Vagina (tissue), 2 donors: ENCODE measurements at regions not wholly inside any gene's neighbourhood (a gene's known extent, or its start where the extent isn't known, plus 50 kb on each side); places are given as distances from the start of the nearest gene placed in this dataset.

ENCODE experiments used
- DNase-seq, 2 donors: peaks; one replicate each; pipeline ENCODE4 v3.0.0-alpha.2; 2017; ENCODE audit errors: extremely low spot score in 2 of 2
- H3K27ac ChIP-seq: fragments of 200-600 bp; sonication (generic); one replicate; pipeline ENCODE4 v1.5.1; 2019
- H3K27me3 ChIP-seq: fragments of 200-600 bp; sonication (generic); one replicate; pipeline ENCODE4 v1.5.1; 2019
- H3K36me3 ChIP-seq, 2 donors: fragments of 200-600 bp; sonication (generic); one replicate each; pipeline ENCODE4 v1.5.1; 2017 to 2019
- H3K4me1 ChIP-seq: fragments of 200-600 bp; sonication (generic); one replicate; pipeline ENCODE4 v1.5.1; 2019
- H3K4me3 ChIP-seq, 2 donors: fragments of 200-600 bp; sonication (generic); 1 replicate in 1 of 2; 2 replicates in 1 of 2; pipeline ENCODE4 v1.5.1; 2016 to 2019
- H3K9me3 ChIP-seq: fragments of 200-600 bp; sonication (generic); one replicate; pipeline ENCODE4 v1.5.1; 2019
- CTCF ChIP-seq, 3 experiments: fragments of 450-650 bp in 2 of 3; fragments of 200-600 bp in 1 of 3; sonication (generic) in 1 of 3; IDR thresholded peaks; one replicate each; pipeline ENCODE4 v1.5.1; 2017 to 2019; ENCODE audit warnings: antibody characterized with exemption in 3 of 3, mild to moderate bottlenecking in 2 of 3, moderate library complexity in 2 of 3
- POLR2A ChIP-seq, 2 donors: fragments of 450-650 bp; IDR thresholded peaks; one replicate each; pipeline ENCODE4 v1.6.1; 2017; ENCODE audit warnings: antibody characterized with exemption in 2 of 2, mild to moderate bottlenecking in 2 of 2, moderate library complexity in 2 of 2
- POLR2AphosphoS5 ChIP-seq, 2 donors: sonication (generic); formaldehyde crosslinking; IDR thresholded peaks; one replicate each; pipeline ENCODE4 v1.9.0; 2017; ENCODE audit warnings: antibody characterized with exemption in 2 of 2, mild to moderate bottlenecking in 2 of 2, low read depth in 1 of 2; ENCODE audit not compliant: insufficient read depth in 1 of 2
- intact Hi-C: fragments of 100-400 bp; cut with DNase I; formaldehyde crosslinking; loops from one replicate; pipeline ENCODE4 v1.15.1; 2023

DNA sequence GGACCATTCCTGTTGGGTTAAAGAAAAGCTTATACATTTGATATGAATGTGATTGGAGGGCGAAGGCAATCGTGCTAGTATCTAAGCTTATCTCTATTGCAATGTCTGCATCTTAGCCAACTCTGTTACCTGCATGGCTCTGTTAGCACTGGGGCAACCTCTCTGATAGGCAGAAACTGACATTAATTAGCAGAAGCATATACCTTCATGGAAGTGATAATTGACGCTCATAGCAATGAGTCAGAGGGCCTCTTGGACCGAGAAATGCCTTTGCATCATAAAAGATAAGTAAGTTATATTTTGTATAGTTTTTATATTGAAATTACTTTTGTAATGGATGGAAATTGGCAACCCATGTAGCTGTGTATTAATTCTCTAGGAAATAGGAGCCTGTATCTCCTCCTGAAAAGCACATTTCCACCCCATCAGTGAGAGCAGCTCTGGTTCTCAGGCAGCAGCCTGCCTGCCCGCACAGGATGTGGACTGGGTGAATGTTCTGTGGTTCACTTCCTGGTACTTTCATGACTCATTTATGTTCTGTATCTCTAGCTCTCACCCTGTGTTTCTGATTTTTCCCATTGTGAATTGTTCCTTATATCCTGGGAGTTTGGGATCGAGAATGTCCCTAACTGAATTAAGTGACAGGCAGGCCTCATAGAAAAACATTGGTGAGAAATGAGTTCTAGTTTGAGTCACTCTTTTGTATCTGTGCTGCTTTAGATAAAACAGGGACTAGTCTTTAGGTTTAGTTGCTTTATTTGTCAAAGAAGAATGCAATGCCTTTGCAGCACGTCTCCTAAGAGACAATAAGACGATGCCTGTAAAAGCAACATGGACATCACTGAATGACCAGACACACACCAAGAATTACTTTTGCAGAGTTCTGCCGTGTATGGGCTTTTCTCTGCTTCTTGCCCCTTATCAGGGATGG, 344.9 kb downstream of the DCDC2C start:
- Histone ChIP-seq H3K4me3 (no peak overlapping the region), H3K27me3 (no peaks in the 10 kb centered on the region), H3K36me3 (no peaks in the 10 kb centered on the region), H3K4me1 (no peaks in the 10 kb centered on the region), H3K27ac (no peak overlapping the region), H3K9me3 (no peaks in the 10 kb centered on the region)
- DNase-seq: no peak
- TF ChIP-seq POLR2AphosphoS5 (IDR thresholded peaks at IDR 0.05; ENCODE audit: insufficient read depth in 1 of 2, low read depth in 1 of 2) (no peak), CTCF (IDR thresholded peaks at IDR 0.05) (no peak), POLR2A (IDR thresholded peaks at IDR 0.05) (no peak)
- intact Hi-C loops: no loop called here

- Histone ChIP-seq H3K4me3 (no peak overlapping the region), H3K9me3 (no peaks in the 10 kb centered on the region), H3K36me3 (no peaks in the 10 kb centered on the region), H3K27me3 (no peaks in the 10 kb centered on the region), H3K4me1 (no peaks in the 10 kb centered on the region), H3K27ac (no peak overlapping the region)
- intact Hi-C loops: no loop called here
- TF ChIP-seq CTCF (IDR thresholded peaks at IDR 0.05) (no peak), POLR2A (IDR thresholded peaks at IDR 0.05) (no peak), POLR2AphosphoS5 (IDR thresholded peaks at IDR 0.05; ENCODE audit: insufficient read depth in 1 of 2, low read depth in 1 of 2) (no peak)
- no peak for DNase-seq
These were observed 346.1 kb downstream of the DCDC2C start for GRCh38 chr2:4049463-4049862.

DNA sequence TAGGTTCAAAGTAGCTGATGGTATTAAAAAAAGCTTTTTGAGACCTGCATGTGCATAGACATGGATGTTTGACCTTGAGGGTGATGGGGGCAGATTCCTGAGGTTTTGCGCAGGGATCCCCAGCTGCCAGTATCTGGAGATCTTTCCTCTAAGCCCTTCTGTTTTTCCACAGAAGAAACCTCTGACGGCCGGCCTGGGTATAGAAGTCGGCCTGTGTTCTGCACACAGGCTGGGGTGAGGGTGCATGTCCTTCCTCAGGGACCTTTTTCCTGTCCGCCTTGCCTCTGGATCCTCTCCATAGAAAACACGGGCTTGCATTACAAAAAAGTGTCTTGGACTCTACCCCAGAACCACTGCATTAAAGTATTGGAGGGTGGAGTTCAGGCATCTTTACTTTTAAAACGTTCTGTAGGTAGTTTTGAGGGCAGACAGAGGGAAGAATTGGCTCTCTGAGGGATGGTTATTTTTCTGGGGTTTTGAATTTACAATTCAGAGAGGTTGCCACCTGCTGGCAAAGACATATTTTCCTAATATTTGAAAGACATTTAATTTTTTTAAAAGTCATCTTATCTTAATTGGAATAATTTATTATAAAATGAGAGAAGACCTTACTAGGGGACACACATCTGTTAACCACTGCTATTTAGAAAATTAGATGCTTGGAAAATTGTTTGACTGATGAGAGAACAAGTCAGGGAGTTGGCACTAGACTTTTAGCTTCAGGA, 350.6 kb downstream of the DCDC2C start:
- Histone ChIP-seq H3K27me3 (no peaks in the 10 kb centered on the region), H3K27ac (no peak overlapping the region), H3K4me1 (no peaks in the 10 kb centered on the region), H3K9me3 (no peaks in the 10 kb centered on the region), H3K36me3 (no peaks in the 10 kb centered on the region), H3K4me3 (no peak overlapping the region)
- TF ChIP-seq POLR2A (IDR thresholded peaks at IDR 0.05) (no peak), CTCF (IDR thresholded peaks at IDR 0.05) (no peak)
- DNase-seq: no peak
- intact Hi-C loops: no loop called here

- intact Hi-C loops: no loop called here
These were observed 362.8 kb downstream of the DCDC2C start for GRCh38 chr2:4066217-4066616.

More at GRCh38 chr2:4066217-4066616, 362.8 kb downstream of the DCDC2C start:
- TF ChIP-seq POLR2A (IDR thresholded peaks at IDR 0.05): no peak
- no peak for TF ChIP-seq POLR2AphosphoS5 (IDR thresholded peaks at IDR 0.05; ENCODE audit: insufficient read depth in 1 of 2, low read depth in 1 of 2)
- no peak for TF ChIP-seq CTCF (IDR thresholded peaks at IDR 0.05)
- Histone ChIP-seq H3K27me3 (no peaks in the 10 kb centered on the region), H3K27ac (no peak overlapping the region), H3K36me3 (no peaks in the 10 kb centered on the region), H3K9me3 (no peaks in the 10 kb centered on the region), H3K4me3 (no peak overlapping the region), H3K4me1 (no peaks in the 10 kb centered on the region)
- DNase-seq: no peak
